ENCODE measurements at regions not wholly inside any gene's neighbourhood (a gene's known extent, or its start where the extent isn't known, plus 50 kb on each side); places are given as distances from the start of the nearest gene placed in this dataset.
A peak's percentile ranks its signal among the peaks of the same experiment; 100 is the strongest.

- DNase-seq (ENCODE audit: low spot score) = no peak
These were observed 616.9 kb downstream of the ZIC1 start for GRCh38 chr3:148026009-148026588.

- no peak for DNase-seq (ENCODE audit: low spot score)
These were observed 621.8 kb downstream of the ZIC1 start for GRCh38 chr3:148030975-148031374.

- DNase-seq (ENCODE audit: low spot score) = no peak
These were observed 625.2 kb downstream of the ZIC1 start for GRCh38 chr3:148034353-148034752.

- no peak for DNase-seq (ENCODE audit: low spot score)
These were observed 627.2 kb downstream of the ZIC1 start for GRCh38 chr3:148036331-148036876.

- no peak for DNase-seq (ENCODE audit: low spot score)
These were observed 633.7 kb downstream of the ZIC1 start for GRCh38 chr3:148042663-148043445.

GRCh38 chr3:148044151-148044550 is 635.0 kb downstream of the ZIC1 start:
- DNase-seq (ENCODE audit: low spot score) = no peak

- no peak for DNase-seq (ENCODE audit: low spot score)
These were observed 642.7 kb upstream of the AGTR1 start for GRCh38 chr3:148054999-148055398.

GRCh38 chr3:148062590-148062989 is 635.1 kb upstream of the AGTR1 start:
- no peak for DNase-seq (ENCODE audit: low spot score)

GRCh38 chr3:148066802-148067201 is 630.9 kb upstream of the AGTR1 start:
- DNase-seq (ENCODE audit: low spot score) = no peak

- DNase-seq (ENCODE audit: low spot score) = no peak
These were observed 629.2 kb upstream of the AGTR1 start for GRCh38 chr3:148068466-148068865.

GRCh38 chr3:148070041-148070440 is 627.7 kb upstream of the AGTR1 start:
- DNase-seq (ENCODE audit: low spot score) = no peak

- DNase-seq (ENCODE audit: low spot score) = no peak
These were observed 623.8 kb upstream of the AGTR1 start for GRCh38 chr3:148073721-148074456.

GRCh38 chr3:148074946-148075345 is 622.8 kb upstream of the AGTR1 start:
- DNase-seq (ENCODE audit: low spot score) = no peak

GRCh38 chr3:148075771-148076716 is 621.7 kb upstream of the AGTR1 start:
- DNase-seq (ENCODE audit: low spot score) = no peak

- no peak for DNase-seq (ENCODE audit: low spot score)
These were observed 620.3 kb upstream of the AGTR1 start for GRCh38 chr3:148077318-148077923.

- DNase-seq (ENCODE audit: low spot score) = no peak
These were observed 619.7 kb upstream of the AGTR1 start for GRCh38 chr3:148077965-148078364.

GRCh38 chr3:148078658-148079057 is 619.0 kb upstream of the AGTR1 start:
- no peak for DNase-seq (ENCODE audit: low spot score)

- peak; percentile 45 for DNase-seq (ENCODE audit: low spot score)
These were observed 618.3 kb upstream of the AGTR1 start for GRCh38 chr3:148079370-148079769.

GRCh38 chr3:148081926-148082325 is 615.8 kb upstream of the AGTR1 start:
- DNase-seq (ENCODE audit: low spot score) = no peak

GRCh38 chr3:148082506-148083280 is 615.0 kb upstream of the AGTR1 start:
- DNase-seq (ENCODE audit: low spot score) = no peak
